GM13976 (cell line): ENCODE measurements at regions not wholly inside any gene's neighbourhood (a gene's known extent, or its start where the extent isn't known, plus 50 kb on each side); places are given as distances from the start of the nearest gene placed in this dataset.

Source experiments
- DNase-seq: peaks from one replicate; pipeline ENCODE4 v3.0.0; 2012; ENCODE audit warnings: low spot score
- in situ Hi-C: fragments of 300-500 bp; cut with MboI; formaldehyde crosslinking; loops from one replicate; pipeline ENCODE4 v1.12.0; 2022; ENCODE audit warnings: low sequenced_read_pairs, mixed read lengths, inconsistent platforms; ENCODE audit not compliant: unreplicated experiment
- TF ChIP-seq, protein P1 (sequence below): IDR thresholded peaks from 2 replicates; pipeline ENCODE4 v1.5.1; 2012; ENCODE audit warnings: borderline replicate concordance, mild to moderate bottlenecking; ENCODE audit not compliant: insufficient read depth; ENCODE audit errors: extremely low read depth, missing control alignments, control extremely low read depth

DNA sequence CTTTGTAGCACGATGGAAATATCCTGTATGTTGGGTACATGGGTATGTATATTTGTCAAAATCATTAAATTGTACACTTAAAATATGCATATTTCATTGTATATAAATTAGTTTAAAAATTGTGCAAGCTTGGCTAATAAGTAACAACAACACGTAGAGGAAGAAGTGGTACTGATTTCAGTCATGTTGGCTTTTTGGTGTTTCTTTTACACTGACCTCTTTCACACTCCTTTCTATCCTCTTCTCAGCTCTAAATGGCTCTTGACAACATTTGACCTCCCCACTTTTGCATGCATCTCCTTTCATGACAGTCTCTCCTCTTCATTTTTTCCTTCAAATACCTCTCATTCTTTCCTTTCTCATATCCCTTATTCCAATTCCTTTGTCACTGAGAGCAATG, 801.4 kb upstream of the ZEB2 start:
- in situ Hi-C loops, result no loop called here
- DNase-seq, result no peak
- TF ChIP-seq, protein P1, sequence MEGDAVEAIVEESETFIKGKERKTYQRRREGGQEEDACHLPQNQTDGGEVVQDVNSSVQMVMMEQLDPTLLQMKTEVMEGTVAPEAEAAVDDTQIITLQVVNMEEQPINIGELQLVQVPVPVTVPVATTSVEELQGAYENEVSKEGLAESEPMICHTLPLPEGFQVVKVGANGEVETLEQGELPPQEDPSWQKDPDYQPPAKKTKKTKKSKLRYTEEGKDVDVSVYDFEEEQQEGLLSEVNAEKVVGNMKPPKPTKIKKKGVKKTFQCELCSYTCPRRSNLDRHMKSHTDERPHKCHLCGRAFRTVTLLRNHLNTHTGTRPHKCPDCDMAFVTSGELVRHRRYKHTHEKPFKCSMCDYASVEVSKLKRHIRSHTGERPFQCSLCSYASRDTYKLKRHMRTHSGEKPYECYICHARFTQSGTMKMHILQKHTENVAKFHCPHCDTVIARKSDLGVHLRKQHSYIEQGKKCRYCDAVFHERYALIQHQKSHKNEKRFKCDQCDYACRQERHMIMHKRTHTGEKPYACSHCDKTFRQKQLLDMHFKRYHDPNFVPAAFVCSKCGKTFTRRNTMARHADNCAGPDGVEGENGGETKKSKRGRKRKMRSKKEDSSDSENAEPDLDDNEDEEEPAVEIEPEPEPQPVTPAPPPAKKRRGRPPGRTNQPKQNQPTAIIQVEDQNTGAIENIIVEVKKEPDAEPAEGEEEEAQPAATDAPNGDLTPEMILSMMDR, result no peak

DNA sequence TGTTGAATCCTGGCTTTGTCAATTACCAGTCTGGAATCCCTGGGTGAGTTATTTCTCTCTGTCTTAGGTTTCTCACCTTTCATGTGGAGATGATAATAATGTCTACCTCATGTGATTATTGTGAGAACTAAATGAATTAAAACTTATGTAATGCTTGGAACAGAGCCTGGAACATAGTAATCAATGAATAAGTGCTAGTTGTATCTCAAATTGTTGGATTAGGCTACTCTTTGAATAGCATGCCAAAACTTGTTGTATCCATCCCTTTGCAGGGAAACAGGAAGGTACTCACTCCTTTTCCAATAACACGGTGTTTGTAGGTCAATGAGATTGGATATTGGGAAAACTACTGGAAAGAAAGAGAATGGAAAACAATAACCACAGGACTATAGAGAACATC, 796.6 kb upstream of the ZEB2 start:
- TF ChIP-seq, protein P1, result no peak
- in situ Hi-C loops, result no loop called here
- no peak for DNase-seq

DNA sequence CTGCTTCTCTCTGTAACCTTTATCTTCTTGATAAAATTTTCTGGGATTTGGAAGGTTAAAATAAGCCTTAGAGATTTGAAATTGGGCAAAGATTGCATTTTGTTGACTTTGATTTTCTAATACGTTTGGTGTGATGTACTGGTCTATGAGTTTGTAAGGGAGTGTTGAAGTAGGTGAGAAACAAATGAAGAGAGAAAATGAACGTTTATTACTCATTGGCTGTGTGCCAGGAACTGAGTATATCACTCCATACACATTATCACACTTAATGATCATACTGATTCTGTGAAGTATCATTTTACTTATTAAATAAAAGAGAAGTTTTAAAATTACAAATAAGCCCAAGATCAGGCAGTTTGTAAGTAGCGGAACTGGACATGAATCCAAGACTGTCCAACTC, 795.1 kb upstream of the ZEB2 start:
- DNase-seq, result no peak
- in situ Hi-C loops, result no loop called here
- TF ChIP-seq, protein P1, result no peak

DNA sequence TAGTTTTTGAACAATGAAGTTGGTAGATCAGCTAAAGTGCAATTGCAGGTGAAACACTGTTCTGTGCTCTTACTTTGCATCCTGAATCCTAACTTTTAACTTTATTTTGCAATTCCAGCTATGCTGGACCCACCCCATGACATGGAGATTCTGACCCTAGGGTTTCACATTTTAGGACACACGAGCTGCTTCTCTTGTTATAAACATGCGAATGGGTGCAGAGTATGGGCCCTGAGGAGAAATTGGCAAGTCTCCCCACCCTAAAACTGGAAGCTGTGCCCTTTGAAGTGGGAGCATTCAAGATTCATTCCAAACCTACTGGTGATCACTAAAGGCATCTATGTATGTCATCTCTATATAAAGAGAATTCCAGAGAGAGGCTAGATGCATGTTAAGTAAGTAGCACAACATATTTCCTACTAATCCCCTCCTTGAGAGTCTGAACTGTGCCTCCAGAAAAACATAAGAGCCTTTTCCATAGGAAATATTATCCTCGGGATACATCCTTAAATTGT, 794.3 kb upstream of the ZEB2 start:
- in situ Hi-C loops, result no loop called here
- TF ChIP-seq, protein P1, result no peak
- no peak for DNase-seq

DNA sequence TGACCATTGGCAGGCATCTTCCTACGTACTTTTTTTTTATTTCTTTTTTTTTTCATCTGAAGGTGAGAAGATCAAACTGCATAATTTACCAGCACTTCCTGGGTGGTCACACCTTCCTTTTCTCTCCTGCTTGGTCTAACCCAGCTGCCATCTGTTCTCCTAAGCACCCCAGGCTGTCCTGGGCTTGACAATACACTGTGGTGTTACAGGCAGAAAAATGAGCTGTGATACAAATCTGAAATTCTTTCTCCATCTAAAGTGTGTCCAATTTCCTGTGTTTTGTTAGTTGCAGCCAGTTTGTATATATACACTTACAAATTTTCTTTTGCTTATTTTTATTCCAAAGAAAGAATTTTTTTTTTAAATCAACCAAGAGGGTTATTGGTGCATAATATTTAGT, 786.0 kb upstream of the ZEB2 start:
- in situ Hi-C loops, result no loop called here
- no peak for DNase-seq
- TF ChIP-seq, protein P1, result no peak

DNA sequence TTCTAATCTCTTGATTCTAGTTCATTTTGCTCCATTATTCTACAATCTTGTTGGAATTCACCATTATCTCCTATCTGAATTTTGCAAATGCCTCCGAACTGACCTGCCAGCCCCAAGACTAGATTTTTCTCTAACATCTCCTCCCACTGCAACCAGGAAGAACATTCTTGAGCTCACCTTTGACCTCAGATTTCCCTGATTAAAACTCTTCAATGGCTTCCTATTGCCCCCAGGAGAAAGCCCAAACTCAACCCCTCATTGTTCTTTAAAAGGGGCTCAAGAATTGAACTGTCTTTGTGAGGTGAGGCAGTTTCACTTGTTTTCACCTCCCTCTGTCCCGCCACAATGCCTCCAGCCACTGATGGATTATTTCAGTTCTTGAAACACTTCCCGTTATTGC, 784.6 kb upstream of the ZEB2 start:
- TF ChIP-seq, protein P1, result no peak
- in situ Hi-C loops, result no loop called here
- DNase-seq, result no peak

DNA sequence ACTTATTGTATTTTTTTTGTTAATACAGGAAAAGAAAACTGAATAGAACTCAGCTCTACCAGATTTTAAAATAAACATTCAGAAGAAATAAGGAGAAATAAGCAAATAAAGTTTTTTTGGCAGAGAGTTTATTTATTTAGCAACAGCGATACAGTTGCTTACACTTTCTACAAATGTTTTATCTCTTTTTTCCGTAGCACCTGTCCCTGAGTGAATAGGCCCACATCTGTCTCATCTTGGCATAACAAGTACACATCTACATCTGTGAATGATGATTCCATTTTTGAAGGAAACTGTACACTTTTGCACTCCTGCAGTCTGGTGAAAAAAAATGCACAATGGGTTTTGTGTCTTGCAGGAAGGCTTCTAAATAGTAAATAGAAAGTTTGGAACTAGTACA, 783.6 kb upstream of the ZEB2 start:
- in situ Hi-C loops, result no loop called here
- DNase-seq, result no peak
- TF ChIP-seq, protein P1, result no peak
